NOMO-1 treated with dmso at 0.1 percent for 144 hours (cell line): ENCODE measurements at regions not wholly inside any gene's neighbourhood (a gene's known extent, or its start where the extent isn't known, plus 50 kb on each side); places are given as distances from the start of the nearest gene placed in this dataset.

Source experiments
- DNase-seq: peaks from one replicate; lab custom pipeline; 2025; ENCODE audit not compliant: unreplicated experiment; lab: John Stamatoyannopoulos, UW

GRCh38 chr10:118471863-118472262 is 123.6 kb downstream of the PRLHR start:
- no peak for DNase-seq

GRCh38 chr10:118470470-118470869 is 125.0 kb downstream of the PRLHR start:
- DNase-seq, result no peak

GRCh38 chr10:118467200-118467599 is 125.1 kb upstream of the FAM204A start:
- DNase-seq, result no peak

GRCh38 chr10:118465300-118465874 is 123.3 kb upstream of the FAM204A start:
- no peak for DNase-seq

GRCh38 chr10:118463740-118464139 is 121.6 kb upstream of the FAM204A start:
- no peak for DNase-seq

GRCh38 chr10:118462401-118462800 is 120.3 kb upstream of the FAM204A start:
- no peak for DNase-seq

- DNase-seq, result peak; percentile 13
Observed at GRCh38 chr10:118459642-118460193, 117.6 kb upstream of the FAM204A start.

GRCh38 chr10:118458957-118459641 is 117.0 kb upstream of the FAM204A start:
- DNase-seq, result no peak

- DNase-seq, result no peak
Observed at GRCh38 chr10:118457824-118458428, 115.8 kb upstream of the FAM204A start.

- no peak for DNase-seq
Observed at GRCh38 chr10:118455181-118455695, 113.1 kb upstream of the FAM204A start.

- DNase-seq, result no peak
Observed at GRCh38 chr10:118454211-118454610, 112.1 kb upstream of the FAM204A start.

- DNase-seq, result no peak
Observed at GRCh38 chr10:118452098-118452497, 110.0 kb upstream of the FAM204A start.

GRCh38 chr10:118449521-118449920 is 107.4 kb upstream of the FAM204A start:
- DNase-seq, result no peak

GRCh38 chr10:118448744-118449143 is 106.6 kb upstream of the FAM204A start:
- DNase-seq, result no peak

- no peak for DNase-seq
Observed at GRCh38 chr10:118447478-118448270, 105.5 kb upstream of the FAM204A start.

- no peak for DNase-seq
Observed at GRCh38 chr10:118445535-118445934, 103.4 kb upstream of the FAM204A start.

GRCh38 chr10:118444069-118444468 is 101.9 kb upstream of the FAM204A start:
- no peak for DNase-seq

- DNase-seq, result no peak
Observed at GRCh38 chr10:118442032-118442431, 99.9 kb upstream of the FAM204A start.

GRCh38 chr10:118439824-118440223 is 97.7 kb upstream of the FAM204A start:
- peak; percentile 58 for DNase-seq

GRCh38 chr10:118436742-118437141 is 94.6 kb upstream of the FAM204A start:
- DNase-seq, result no peak

- no peak for DNase-seq
Observed at GRCh38 chr10:118430190-118430589, 88.1 kb upstream of the FAM204A start.
